GM18505 (cell line): ENCODE measurements at regions not wholly inside any gene's neighbourhood (a gene's known extent, or its start where the extent isn't known, plus 50 kb on each side); places are given as distances from the start of the nearest gene placed in this dataset.
"Not testable (repeated sequence)": the region's sequence is repeated elsewhere in the genome, so short reads cannot be mapped to it uniquely, and the experiment has no call there.

Source experiments
- ATAC-seq: cut with Tn5 transposase; IDR thresholded peaks from one replicate; pipeline ENCODE4 v1.9.1; 2021; ENCODE audit not compliant: unreplicated experiment
- POLR2A ChIP-seq: IDR thresholded peaks from 4 replicates; pipeline ENCODE4 v1.6.1; 2011; ENCODE audit warnings: borderline replicate concordance; ENCODE audit not compliant: insufficient read depth, insufficient read length; ENCODE audit errors: extremely low read depth

DNA sequence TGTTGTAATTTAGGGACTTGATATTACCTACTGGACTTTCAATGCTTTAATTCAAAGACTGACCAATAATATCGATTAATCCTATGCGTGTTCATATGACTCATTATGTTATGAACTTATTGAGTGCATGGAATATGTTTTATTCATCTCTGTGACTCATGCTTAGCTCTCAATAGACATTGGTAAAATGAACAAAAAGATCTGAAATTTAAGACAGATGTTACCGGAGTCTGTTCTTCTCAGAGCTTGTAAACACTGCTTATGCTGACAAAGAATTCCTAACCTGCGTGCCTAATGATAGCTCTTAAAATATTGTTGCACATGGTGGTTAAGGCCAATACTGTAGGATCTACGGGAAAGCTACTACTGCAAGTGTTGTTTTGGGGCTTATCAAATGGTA, 131.5 kb upstream of the ACBD5 start:
- TF ChIP-seq POLR2A: no peak
- ATAC-seq: no peak

DNA sequence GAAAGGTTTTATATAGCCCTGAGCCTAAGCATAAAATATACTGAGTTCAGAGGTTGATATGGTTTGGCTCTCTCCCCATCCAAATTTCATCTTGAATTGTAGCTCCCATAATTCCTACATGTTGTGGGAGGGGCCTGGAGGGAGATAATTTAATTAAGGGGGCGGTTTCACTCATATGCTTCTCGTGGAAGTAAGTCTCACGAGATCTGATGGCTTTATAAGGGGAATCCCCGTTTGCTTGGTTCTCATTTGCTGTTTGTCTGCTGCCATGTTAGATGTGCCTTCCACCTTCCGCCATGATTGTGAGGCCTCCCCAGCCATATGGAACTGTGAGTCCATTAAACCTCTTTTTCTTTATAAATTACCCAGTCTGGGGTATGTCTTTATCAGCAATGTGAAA, 130.8 kb upstream of the ACBD5 start:
- ATAC-seq: not testable (repeated sequence)

DNA sequence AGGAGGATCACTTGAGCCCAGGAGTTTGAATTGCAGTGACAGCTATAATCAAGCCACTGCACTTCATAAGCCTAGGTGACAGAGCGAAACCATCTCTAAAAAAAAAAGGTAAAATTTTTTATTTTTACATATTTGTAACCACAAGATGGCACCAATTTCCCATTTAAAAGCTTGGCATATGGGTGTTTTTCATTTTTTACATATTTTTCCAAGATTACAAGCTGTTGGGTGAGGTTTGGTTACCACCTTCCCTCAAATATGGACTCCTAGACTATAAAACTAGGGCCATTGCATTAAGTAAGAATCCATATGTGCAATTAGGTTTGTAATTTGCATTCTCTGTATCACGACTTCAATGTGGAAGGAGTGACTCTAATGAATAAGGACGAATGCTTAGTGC, 129.3 kb upstream of the ACBD5 start:
- ATAC-seq: no peak
- TF ChIP-seq POLR2A: no peak

DNA sequence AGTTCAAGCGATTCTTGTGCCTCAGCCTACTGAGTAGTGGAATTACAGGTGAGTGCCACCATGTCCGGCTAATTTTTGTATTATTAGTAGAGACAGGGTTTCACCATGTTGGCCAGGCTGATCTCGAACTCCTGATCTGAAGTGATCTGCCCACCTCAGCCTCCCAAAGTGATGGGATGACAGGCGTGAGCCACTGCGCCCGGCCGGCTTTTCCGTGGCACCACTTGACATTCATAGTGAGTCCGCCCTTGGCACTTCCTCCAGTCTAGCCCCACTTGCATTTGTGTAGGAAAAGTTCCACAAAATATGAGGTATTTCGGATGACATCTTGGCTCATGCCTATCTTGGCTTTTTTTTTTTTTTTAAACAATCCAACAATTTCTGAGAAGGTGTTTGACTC, 128.1 kb upstream of the ACBD5 start:
- ATAC-seq: no peak
- no peak for TF ChIP-seq POLR2A

GRCh38 chr10:27366769-27367168, 126.2 kb upstream of the ACBD5 start:
- ATAC-seq: no peak
- TF ChIP-seq POLR2A: no peak

GRCh38 chr10:27364028-27364427, 123.4 kb upstream of the ACBD5 start:
- TF ChIP-seq POLR2A: no peak
- no peak for ATAC-seq

- peak; percentile 89 for ATAC-seq
- no peak for TF ChIP-seq POLR2A
Measured at GRCh38 chr10:27360581-27361172, 120.1 kb upstream of the ACBD5 start.

DNA sequence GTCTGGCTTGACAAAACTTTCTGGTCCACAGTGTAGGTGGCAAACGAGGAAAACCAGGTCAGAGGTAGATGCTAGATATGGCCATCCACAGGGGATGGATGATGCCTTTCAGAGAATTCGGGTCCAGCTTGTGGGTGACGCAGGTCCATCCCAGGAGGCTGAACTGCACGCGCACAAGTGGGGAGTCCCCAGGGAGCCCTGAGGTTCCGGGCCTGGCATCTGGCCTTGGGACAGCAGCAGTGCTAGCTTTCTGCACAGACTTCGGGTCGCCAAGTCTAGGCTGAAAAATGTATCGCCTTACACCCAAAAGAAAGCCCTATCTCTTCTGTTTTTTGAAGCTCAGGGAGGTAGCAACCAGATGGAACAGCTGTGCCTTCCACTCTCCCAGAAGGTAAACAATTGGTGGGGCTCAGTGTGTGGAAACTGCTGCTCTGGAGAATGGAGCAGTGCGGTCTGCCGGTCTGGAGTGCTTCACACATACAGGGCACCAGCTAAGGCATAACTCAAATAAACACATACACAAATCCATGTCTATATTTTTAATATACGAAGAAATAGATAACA, 119.3 kb upstream of the ACBD5 start:
- no peak for TF ChIP-seq POLR2A
- no peak for ATAC-seq

DNA sequence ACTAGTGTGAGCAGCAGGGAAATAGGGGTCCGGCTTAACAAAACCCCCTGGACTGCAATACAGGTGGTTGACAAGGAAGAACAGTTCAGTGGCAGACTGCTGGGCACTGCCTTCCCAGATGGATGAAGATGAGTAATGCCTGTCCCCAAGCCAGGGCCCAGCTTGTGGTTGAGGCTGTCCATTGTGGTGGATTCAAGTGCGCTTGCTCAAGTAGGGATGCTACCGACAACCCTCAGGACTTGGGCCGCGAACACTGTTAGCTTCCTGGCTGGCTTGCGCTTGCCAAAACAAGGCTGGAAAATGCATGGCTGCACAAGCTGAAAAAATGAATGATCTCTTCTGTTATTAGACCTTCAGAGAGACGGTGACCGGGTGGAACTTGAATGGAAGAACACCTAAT, 116.1 kb upstream of the ACBD5 start:
- ATAC-seq: no peak
- no peak for TF ChIP-seq POLR2A

GRCh38 chr10:27355918-27356573, 115.4 kb upstream of the ACBD5 start:
- no peak for TF ChIP-seq POLR2A
- no peak for ATAC-seq

DNA sequence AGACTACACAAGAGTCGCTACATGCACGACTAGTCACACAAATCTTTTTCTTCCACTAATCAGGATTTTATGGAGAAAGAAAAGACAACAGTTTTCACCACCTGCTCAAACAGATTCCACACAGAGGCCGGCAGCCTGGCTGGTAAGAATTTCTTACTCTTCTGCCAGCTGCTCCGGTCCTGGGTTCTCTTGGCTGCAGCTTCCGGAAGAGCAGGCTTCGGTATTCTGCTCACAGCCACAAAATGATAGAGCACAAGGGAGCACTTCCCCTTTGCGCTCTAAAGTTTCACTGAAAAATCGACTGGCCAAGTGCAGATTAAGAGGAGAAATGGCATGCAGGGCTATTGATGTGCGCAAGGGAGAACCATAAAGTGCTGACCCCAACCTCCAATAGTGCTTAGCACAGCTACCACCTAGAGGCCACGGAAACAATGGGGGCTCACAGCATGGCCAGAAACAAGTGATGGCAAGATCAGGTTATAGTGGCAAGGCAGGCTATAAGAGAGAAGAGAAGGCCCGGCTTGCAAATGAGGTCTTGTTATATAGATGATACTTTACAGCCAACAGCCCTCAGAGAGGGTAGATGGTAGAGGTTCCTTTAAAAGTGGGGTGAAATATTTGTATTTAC, 114.2 kb upstream of the ACBD5 start:
- TF ChIP-seq POLR2A: peak; percentile 27
- peak; percentile 94 for ATAC-seq

GRCh38 chr10:27354100-27354499, 113.5 kb upstream of the ACBD5 start:
- ATAC-seq: peak; percentile 12

DNA sequence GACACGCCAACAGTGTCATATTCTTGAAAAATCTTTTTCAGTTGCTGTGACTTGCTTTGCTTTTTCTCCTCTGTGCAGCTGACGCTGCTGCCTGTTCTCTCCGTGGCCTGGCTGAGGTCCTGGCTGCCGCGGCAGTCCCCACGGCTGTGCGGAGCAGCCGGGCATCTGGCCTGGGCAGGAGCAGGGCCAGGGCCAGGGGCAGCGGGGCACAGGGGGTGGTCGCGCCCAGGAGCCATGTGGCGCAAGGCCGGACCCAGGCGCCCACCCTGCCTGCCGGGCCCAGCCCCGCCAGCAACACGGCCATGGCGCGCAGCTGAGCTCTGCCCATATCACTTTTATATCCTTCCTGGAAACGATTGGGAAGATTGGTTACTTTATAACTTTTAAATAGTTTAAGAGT, 109.4 kb upstream of the ACBD5 start:
- no peak for TF ChIP-seq POLR2A
- ATAC-seq: no peak

- ATAC-seq: not testable (repeated sequence)
Measured at GRCh38 chr10:27347827-27348207, 107.2 kb upstream of the ACBD5 start.
